ENCODE measurements at regions not wholly inside any gene's neighbourhood (a gene's known extent, or its start where the extent isn't known, plus 50 kb on each side); places are given as distances from the start of the nearest gene placed in this dataset.
"Not testable (repeated sequence)": the region's sequence is repeated elsewhere in the genome, so short reads cannot be mapped to it uniquely, and the experiment has no call there.

DNA sequence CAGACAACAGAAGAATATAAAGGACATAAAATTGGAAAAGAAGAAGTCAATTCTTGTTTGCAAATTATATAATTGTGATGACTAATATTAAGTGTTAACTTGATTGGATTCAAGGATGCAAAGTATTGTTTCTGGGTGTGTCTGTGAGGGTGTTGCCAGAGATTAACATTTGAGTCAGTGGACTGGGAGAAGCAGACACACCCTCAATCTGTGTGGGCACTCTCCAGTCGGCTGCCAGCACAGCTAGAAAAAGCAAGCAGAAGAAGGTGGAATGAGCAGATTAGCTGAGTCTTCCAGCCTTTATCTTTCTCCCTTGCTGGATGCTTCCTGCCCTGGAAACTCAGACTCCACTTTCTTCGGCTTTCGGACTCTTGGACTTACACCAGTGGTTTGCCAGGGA is 51.7 kb downstream of the UBE2NL start:
- H3K36me3 Mint-ChIP-seq (ENCODE audit: low read depth) = no peaks in the 10 kb centered on the region
- H3K27ac Mint-ChIP-seq = no peak overlapping the region
- POLR2A ChIA-PET = no interaction called here

DNA sequence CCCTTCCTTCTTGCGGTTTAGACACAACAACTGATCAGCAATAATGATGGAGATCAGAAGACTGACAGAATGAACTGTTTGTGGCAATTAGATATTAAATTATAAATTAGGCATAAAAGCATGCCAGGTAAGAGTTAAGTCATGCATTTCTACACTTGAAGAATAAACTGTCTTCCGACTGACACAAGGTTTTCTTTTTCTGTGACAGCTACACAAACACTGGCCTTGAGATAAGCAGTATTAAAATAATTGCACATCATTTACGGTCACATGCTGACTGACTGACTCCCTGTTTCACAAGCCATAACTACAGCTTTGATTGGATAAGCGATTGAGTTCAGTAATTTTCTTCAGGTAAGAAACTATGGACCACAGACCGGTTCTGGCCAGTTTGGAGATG is 56.2 kb downstream of the UBE2NL start:
- no peaks in the 10 kb centered on the region for H3K4me1 Mint-ChIP-seq
- DNase-seq = no peak
- no peaks in the 10 kb centered on the region for H3K36me3 Mint-ChIP-seq (ENCODE audit: low read depth)
- POLR2A ChIA-PET = no interaction called here
- no peak overlapping the region for H3K4me3 Mint-ChIP-seq
- CTCF ChIA-PET = no interaction called here
- no peak overlapping the region for H3K27ac Mint-ChIP-seq
- no peaks in the 10 kb centered on the region for H3K9me3 Mint-ChIP-seq
- no peaks in the 10 kb centered on the region for H3K27me3 Mint-ChIP-seq

More for the DNA sequence above, 51.7 kb downstream of the UBE2NL start:
- H3K27me3 Mint-ChIP-seq = no peaks in the 10 kb centered on the region
- H3K4me1 Mint-ChIP-seq = no peaks in the 10 kb centered on the region
- CTCF ChIA-PET = no interaction called here
- no peaks in the 10 kb centered on the region for H3K9me3 Mint-ChIP-seq
- no peak for DNase-seq
- no peak overlapping the region for H3K4me3 Mint-ChIP-seq

DNA sequence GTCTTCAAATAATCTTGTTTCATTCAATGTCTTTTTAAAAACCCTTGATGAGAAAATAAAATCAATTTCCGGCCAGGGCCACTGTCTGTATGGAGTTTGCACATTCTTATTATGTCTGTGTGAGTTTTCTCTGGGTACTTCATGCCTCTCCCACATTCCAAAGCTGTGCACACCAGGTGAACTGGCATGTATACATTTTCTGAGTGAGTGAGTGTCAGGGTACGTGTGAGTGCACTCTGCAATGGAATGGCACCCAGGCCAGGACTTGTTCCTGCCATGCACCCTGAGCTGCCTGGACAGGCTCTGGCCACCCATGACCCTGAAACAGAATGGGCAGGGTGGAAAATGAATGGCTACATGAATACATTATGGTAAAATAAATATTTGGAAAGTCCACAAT is 61.3 kb downstream of the UBE2NL start:
- ChIA-PET POLR2A (no interaction called here), CTCF (no interaction called here)
- no peaks in the 10 kb centered on the region for H3K36me3 Mint-ChIP-seq (ENCODE audit: low read depth)
- H3K9me3 Mint-ChIP-seq = peaks cover 8% of the 10 kb centered on the region
- H3K27me3 Mint-ChIP-seq = no peaks in the 10 kb centered on the region
- no peaks in the 10 kb centered on the region for H3K4me1 Mint-ChIP-seq
- H3K4me3 Mint-ChIP-seq = no peak overlapping the region
- H3K27ac Mint-ChIP-seq = no peak overlapping the region
- DNase-seq = no peak

DNA sequence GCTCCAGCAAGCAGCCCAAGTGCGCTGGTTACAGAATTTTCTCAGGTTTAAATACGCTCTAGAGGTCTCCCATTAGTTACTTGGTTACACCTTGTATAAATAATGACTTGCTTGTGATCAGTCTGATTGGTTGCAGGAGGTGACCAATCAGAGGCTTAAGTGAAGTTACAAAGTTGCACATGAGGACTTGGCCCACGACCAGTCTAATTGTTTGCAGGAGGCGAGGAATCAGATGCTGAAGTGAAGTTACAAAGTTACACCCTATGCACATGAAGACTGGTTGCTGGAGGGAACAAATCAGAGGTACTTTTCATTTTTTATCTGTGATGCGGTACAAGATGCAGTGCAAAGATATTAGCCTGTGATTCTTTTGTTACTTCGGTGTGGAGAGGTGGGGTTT is 80.7 kb downstream of the UBE2NL start:
- H3K9me3 Mint-ChIP-seq = peaks cover 2% of the 10 kb centered on the region
- POLR2A ChIA-PET = no interaction called here
- H3K27ac Mint-ChIP-seq = no peak overlapping the region
- no peak for DNase-seq
- CTCF ChIA-PET = no interaction called here
- H3K4me1 Mint-ChIP-seq = no peaks in the 10 kb centered on the region
- H3K27me3 Mint-ChIP-seq = no peaks in the 10 kb centered on the region
- H3K4me3 Mint-ChIP-seq = no peak overlapping the region
- H3K36me3 Mint-ChIP-seq (ENCODE audit: low read depth) = no peaks in the 10 kb centered on the region

DNA sequence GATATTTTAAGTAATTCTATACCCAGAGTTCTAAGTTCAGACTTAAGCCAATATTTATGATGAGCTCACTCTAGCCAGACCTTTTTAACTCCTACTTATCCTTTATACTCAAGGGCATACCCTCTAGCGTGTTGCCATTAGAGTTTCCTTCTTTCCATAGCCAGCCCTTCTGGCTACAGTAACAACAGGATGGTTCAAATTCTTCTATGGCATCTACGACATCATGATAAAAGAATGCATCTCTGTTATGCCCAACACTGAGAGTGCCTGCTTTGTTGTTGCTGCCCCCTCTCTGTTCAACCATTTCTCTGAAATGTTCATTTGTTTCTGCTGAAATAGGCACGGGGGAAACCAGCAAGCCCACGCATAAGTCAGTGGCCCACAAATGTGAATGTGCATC is 104.5 kb downstream of the UBE2NL start:
- Mint-ChIP-seq H3K9me3 (peaks cover 2% of the 10 kb centered on the region), H3K4me1 (no peaks in the 10 kb centered on the region), H3K27me3 (no peaks in the 10 kb centered on the region), H3K27ac (no peak overlapping the region), H3K4me3 (no peak overlapping the region), H3K36me3 (ENCODE audit: low read depth) (no peaks in the 10 kb centered on the region)
- POLR2A ChIA-PET = no interaction called here
- CTCF ChIA-PET = no interaction called here
- DNase-seq = no peak

DNA sequence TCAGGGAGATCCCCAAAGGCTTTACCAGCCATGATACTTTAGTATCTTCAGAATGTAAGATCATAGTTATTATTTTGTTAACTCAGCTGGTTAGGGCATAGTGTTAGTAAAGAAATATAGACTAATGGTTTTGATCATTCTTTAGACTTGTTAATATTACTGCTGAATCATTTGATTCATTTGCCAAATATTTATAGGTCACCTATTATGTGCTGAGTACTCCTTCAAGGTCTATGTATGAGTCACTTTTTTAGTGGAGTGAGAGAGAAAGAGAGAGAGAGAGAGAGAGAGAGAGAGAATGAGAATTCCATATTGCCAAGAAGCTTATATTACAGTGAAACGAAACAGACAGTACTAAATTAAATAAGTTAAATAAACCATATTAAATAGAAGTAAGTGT is 110.3 kb downstream of the UBE2NL start:
- no peak overlapping the region for H3K27ac Mint-ChIP-seq
- no peak for DNase-seq
- POLR2A ChIA-PET = no interaction called here
- H3K4me3 Mint-ChIP-seq = no peak overlapping the region
- H3K9me3 Mint-ChIP-seq = peaks cover 4% of the 10 kb centered on the region
- no peaks in the 10 kb centered on the region for H3K4me1 Mint-ChIP-seq
- no peaks in the 10 kb centered on the region for H3K36me3 Mint-ChIP-seq (ENCODE audit: low read depth)
- H3K27me3 Mint-ChIP-seq = no peaks in the 10 kb centered on the region
- CTCF ChIA-PET = no interaction called here

DNA sequence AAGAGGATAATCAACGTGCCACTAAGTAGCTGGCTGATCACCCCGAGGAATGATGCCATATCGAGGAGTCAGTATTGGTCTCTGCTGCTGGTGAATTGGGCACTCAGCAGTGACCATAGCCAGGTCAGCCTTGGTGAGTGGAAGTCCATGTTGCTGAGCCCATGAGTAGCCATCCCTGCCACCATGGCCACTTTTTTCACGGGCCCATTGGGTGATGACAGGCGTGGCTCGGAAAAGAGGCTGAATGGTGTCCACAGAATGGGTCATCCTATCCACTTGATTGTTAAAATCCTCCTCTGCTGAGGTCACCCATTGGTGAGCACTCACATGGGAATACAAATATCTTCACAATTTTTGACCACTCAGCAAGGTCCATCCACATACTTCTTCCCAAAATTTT is 114.4 kb downstream of the UBE2NL start:
- DNase-seq = no peak
- peaks cover 2% of the 10 kb centered on the region for H3K9me3 Mint-ChIP-seq
- CTCF ChIA-PET = no interaction called here
- no peaks in the 10 kb centered on the region for H3K4me1 Mint-ChIP-seq
- POLR2A ChIA-PET = no interaction called here
- no peak overlapping the region for H3K27ac Mint-ChIP-seq
- H3K27me3 Mint-ChIP-seq = no peaks in the 10 kb centered on the region
- H3K36me3 Mint-ChIP-seq (ENCODE audit: low read depth) = no peaks in the 10 kb centered on the region
- no peak overlapping the region for H3K4me3 Mint-ChIP-seq

DNA sequence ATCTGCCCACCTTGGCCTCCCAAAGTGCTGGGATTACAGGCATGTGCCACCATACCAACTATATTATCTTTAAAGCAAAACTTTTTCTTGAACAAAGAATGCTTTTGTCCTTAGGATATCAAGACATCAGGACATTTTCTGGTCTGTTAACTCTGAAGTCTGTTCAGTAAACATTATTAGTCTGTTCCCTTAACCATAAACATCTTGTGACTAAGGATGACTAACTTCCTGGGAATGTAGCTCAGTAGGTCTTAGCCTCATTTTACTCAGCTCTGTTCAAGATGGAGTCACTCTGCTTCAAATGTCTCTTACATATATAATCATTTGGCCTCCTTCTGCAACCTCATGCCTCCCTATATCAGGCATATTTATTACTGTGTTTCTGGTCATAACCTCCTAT is 122.9 kb downstream of the UBE2NL start:
- Mint-ChIP-seq H3K27ac (no peak overlapping the region), H3K4me3 (no peak overlapping the region), H3K9me3 (no peaks in the 10 kb centered on the region), H3K4me1 (no peaks in the 10 kb centered on the region), H3K36me3 (ENCODE audit: low read depth) (no peaks in the 10 kb centered on the region), H3K27me3 (no peaks in the 10 kb centered on the region)
- DNase-seq = no peak
- ChIA-PET POLR2A (no interaction called here), CTCF (no interaction called here)

DNA sequence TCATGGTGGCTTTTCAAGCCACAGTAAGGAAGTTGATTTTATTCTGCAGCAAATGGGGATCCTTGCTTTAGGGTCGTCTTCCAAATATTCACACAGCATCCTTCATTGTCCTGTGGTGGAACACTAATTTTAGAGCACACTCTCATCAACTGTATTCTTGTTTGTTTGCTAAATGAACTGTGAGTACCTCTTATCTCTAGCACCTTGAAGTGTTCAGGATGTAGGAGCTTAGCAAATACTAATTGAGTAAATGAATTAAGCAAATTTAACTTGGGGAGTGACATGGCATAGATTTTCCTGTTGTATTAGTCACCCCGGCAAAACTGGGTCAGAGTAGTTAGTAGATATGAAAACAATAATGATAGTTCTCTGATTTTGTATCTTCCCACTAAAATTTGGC is 156.9 kb downstream of the UBE2NL start:
- POLR2A ChIA-PET = no interaction called here
- CTCF ChIA-PET = no interaction called here
- Mint-ChIP-seq H3K36me3 (ENCODE audit: low read depth) (no peaks in the 10 kb centered on the region), H3K4me1 (no peaks in the 10 kb centered on the region), H3K9me3 (peaks cover 3% of the 10 kb centered on the region), H3K4me3 (no peak overlapping the region), H3K27ac (no peak overlapping the region), H3K27me3 (no peaks in the 10 kb centered on the region)
- no peak for DNase-seq

DNA sequence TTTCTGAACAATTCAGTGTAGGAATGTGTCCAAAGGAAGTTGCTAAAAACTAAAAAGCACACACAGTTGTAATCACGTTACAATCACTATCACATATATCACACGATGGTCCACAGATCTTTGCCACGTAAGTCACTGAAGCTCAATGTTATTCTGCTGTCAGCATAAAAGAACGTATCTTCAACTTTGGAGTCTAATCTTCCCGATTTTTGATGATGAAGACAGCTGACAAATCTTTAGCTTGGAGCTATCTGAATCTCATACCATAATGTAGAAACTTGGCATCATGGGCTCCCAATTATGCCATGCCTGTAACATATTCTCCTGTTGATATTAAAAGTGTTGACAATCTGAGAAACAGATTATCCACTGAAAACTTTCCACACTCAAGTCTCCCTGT is 158.4 kb downstream of the UBE2NL start:
- CTCF ChIA-PET = interaction anchor here (0.7 kb wide), 1 partner anchor 907 kb away, joined by 4 read pairs; no protein-coding TSS in a partner anchor

DNA sequence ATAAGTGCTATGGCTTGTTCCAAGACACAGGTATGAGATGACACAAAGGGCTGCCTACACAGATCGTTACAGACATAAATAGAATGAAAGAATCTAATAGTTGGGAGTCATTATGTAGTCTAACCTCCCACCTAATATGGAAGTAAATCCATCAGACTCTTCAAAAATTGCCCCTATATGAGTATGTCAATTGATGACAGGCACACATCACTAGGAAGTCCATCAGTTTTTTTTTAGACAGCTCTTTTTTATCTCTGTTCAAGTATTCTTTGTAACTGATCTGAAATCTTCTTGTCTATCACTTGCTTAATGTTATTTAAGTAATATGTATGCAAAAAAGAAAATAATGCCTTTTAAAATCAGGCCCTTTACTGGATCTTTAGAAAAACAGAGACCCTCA is 191.6 kb downstream of the UBE2NL start:
- POLR2A ChIA-PET = no interaction called here
- no peaks in the 10 kb centered on the region for H3K4me1 Mint-ChIP-seq

More for the DNA sequence above, 158.4 kb downstream of the UBE2NL start:
- Mint-ChIP-seq H3K36me3 (ENCODE audit: low read depth) (no peaks in the 10 kb centered on the region), H3K4me1 (no peaks in the 10 kb centered on the region), H3K4me3 (no peak overlapping the region), H3K27me3 (no peaks in the 10 kb centered on the region), H3K27ac (no peak overlapping the region), H3K9me3 (peaks cover 3% of the 10 kb centered on the region)
- DNase-seq = no peak
- POLR2A ChIA-PET = no interaction called here

DNA sequence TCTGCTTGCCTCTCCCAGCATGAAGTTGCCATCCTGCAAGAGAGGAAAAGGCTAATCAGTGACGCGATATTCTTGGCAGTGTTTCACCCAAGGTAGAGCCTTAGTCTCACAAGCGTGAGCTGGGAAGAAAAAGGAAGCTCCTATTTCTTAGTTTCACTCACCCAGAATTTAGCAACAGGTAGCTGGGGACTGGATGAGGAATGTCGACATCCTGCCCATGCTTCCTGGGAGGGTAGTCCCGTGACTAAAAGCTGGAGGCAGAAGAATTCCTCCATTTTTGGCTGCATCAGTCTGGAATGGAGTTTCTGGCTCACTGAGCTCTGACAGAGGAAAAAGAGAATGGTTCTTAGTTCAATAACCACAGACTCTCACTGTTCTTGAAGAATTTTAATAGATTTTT is 198.4 kb downstream of the UBE2NL start:
- H3K9me3 Mint-ChIP-seq; H3K36me3 Mint-ChIP-seq (ENCODE audit: low read depth); CTCF ChIA-PET; POLR2A ChIA-PET; DNase-seq; H3K4me3 Mint-ChIP-seq; H3K4me1 Mint-ChIP-seq; H3K27ac Mint-ChIP-seq; H3K27me3 Mint-ChIP-seq: not testable (repeated sequence)

More for the DNA sequence above, 191.6 kb downstream of the UBE2NL start:
- Mint-ChIP-seq H3K9me3 (no peaks in the 10 kb centered on the region), H3K27me3 (no peaks in the 10 kb centered on the region), H3K36me3 (ENCODE audit: low read depth) (no peaks in the 10 kb centered on the region), H3K27ac (no peak overlapping the region), H3K4me3 (no peak overlapping the region)
- CTCF ChIA-PET = no interaction called here
- no peak for DNase-seq

DNA sequence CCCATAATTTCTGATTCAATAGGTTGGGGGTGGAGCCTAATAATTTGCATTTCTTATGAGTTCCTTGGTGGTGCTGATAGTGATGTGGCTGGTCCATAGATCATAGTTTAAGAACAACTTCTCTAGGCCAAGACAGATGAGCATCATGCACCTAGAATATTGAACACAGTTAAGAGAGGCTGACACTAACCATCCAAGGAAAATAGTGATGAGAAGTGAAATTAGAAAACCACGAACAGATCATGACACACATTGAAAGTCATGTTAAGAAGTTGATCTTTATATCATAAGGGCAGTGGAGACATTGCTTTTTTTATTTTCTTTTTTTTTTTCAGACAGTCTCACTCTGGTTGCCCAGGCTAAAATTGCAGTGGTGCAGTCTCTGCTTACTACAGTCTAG is 205.8 kb downstream of the UBE2NL start:
- H3K36me3 Mint-ChIP-seq (ENCODE audit: low read depth); CTCF ChIA-PET; DNase-seq; H3K4me3 Mint-ChIP-seq; H3K27me3 Mint-ChIP-seq; H3K4me1 Mint-ChIP-seq; H3K9me3 Mint-ChIP-seq; POLR2A ChIA-PET; H3K27ac Mint-ChIP-seq: not testable (repeated sequence)

DNA sequence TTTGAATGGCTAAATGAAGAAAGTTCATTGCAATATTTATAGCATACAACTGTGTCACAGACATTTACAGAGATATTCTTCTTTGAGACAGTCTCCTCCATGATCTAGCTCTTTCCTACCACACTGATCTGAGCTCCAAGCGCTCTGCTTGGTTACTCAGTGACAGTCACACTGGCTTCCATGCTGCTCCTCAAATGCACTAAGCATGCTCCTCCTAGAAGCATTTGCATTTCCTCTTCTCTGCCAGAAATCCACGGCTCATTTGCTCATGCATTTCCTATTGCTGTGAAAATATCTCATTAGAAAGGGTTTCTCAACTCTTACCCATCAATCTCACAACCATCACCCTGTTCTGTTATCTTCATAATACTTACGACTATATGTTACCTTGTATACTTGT is 208.2 kb downstream of the UBE2NL start:
- H3K4me3 Mint-ChIP-seq; CTCF ChIA-PET; H3K9me3 Mint-ChIP-seq; H3K36me3 Mint-ChIP-seq (ENCODE audit: low read depth); H3K4me1 Mint-ChIP-seq; H3K27me3 Mint-ChIP-seq; H3K27ac Mint-ChIP-seq; DNase-seq; POLR2A ChIA-PET: not testable (repeated sequence)

DNA sequence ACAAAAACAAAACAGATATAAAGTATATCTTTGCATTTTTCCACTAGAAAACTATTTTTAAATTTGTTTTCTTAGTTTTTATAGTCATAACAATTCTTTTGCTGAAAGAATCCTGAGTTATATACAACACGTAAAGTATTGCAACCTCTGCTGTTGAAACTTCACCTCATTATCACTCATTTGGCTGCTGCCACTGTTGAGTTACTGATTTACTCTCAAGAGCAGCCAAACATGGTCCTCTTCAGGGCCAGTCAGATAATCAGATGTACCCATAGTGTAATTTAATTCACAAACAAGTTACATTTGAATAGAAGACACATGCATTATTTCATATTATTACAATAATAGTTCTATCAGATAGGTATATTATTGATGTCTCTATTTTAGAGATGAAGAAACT is 235.6 kb downstream of the UBE2NL start:
- H3K9me3 Mint-ChIP-seq; CTCF ChIA-PET; H3K4me1 Mint-ChIP-seq; H3K27ac Mint-ChIP-seq; H3K36me3 Mint-ChIP-seq (ENCODE audit: low read depth); POLR2A ChIA-PET; DNase-seq; H3K4me3 Mint-ChIP-seq; H3K27me3 Mint-ChIP-seq: not testable (repeated sequence)

Measured in activated CD4-positive, alpha-beta memory T cell treated with anti-CD3 and anti-CD28 coated beads, Interleukin-2, amount 10 ng/mL, durations not matched to agents 7 days and 5 days (primary cell).